ENCODE measurements at regions not wholly inside any gene's neighbourhood (a gene's known extent, or its start where the extent isn't known, plus 50 kb on each side); places are given as distances from the start of the nearest gene placed in this dataset.

DNA sequence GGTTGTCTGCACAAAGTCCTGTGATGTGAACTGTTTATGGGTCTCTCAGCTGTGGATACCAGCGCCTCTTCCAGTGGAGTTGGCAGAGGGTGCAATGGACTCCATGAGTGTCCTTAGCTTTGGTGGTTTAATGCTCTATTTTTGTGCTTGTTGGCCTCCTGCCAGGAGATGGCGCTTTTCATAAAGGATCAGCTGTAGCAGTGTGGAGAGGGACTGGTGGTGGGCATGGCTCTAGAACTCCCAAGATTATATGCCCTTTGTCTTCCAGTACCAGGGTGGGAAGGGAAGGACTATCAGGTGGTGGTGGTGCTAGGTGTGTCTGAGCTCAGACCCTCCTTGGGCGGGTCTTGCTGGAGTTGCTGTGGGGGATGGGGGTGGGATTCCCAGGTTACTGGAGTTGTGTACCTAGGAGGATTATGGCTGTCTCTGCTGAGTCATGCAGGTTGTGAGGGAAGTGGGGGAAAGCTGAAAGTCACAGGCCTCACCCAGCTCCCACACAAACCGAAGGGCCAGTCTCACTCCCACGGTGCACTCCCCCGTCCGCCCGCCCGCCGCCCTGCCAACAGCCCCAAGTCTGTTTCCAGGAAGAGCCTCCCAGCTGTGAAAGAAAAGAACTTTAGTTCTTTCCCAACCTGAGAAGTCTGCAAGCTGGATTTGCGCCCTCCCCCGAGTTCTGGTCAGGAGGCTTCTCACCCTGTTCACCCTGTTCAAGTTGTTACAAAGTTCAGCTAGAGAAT, 108.1 kb downstream of the MARCO start:
- peak in 1 of 2 donors; percentile 3 for DNase-seq (ENCODE audit: low read depth in 2 of 2)
